ENCODE measurements at regions not wholly inside any gene's neighbourhood (a gene's known extent, or its start where the extent isn't known, plus 50 kb on each side); places are given as distances from the start of the nearest gene placed in this dataset.

GRCh38 chr10:8978100-8978499 is 923.6 kb downstream of the GATA3 start:
- TF ChIP-seq CTCF (IDR thresholded peaks at IDR 0.05; ENCODE audit: borderline replicate concordance, control extremely low read depth, extremely low read depth, insufficient read depth, missing control alignments), result no peak
- in situ Hi-C loops (cut with MboI; ENCODE audit: low sequenced_read_pairs, unreplicated experiment), result no loop called here
- no peak for DNase-seq (ENCODE audit: low spot score)

- in situ Hi-C loops (cut with MboI; ENCODE audit: low sequenced_read_pairs, unreplicated experiment), result no loop called here
- DNase-seq (ENCODE audit: low spot score), result no peak
- TF ChIP-seq CTCF (IDR thresholded peaks at IDR 0.05; ENCODE audit: borderline replicate concordance, control extremely low read depth, extremely low read depth, insufficient read depth, missing control alignments), result no peak
These were observed 925.5 kb downstream of the GATA3 start for GRCh38 chr10:8979976-8980375.

GRCh38 chr10:8981277-8981676 is 926.8 kb downstream of the GATA3 start:
- in situ Hi-C loops (cut with MboI; ENCODE audit: low sequenced_read_pairs, unreplicated experiment), result no loop called here
- no peak for DNase-seq (ENCODE audit: low spot score)
- no peak for TF ChIP-seq CTCF (IDR thresholded peaks at IDR 0.05; ENCODE audit: borderline replicate concordance, control extremely low read depth, extremely low read depth, insufficient read depth, missing control alignments)

GRCh38 chr10:8985651-8986050 is 931.2 kb downstream of the GATA3 start:
- TF ChIP-seq CTCF (IDR thresholded peaks at IDR 0.05; ENCODE audit: borderline replicate concordance, control extremely low read depth, extremely low read depth, insufficient read depth, missing control alignments), result no peak
- in situ Hi-C loops (cut with MboI; ENCODE audit: low sequenced_read_pairs, unreplicated experiment), result no loop called here
- no peak for DNase-seq (ENCODE audit: low spot score)

GRCh38 chr10:8986975-8987374 is 932.5 kb downstream of the GATA3 start:
- DNase-seq (ENCODE audit: low spot score), result no peak
- in situ Hi-C loops (cut with MboI; ENCODE audit: low sequenced_read_pairs, unreplicated experiment), result no loop called here
- TF ChIP-seq CTCF (IDR thresholded peaks at IDR 0.05; ENCODE audit: borderline replicate concordance, control extremely low read depth, extremely low read depth, insufficient read depth, missing control alignments), result no peak

GRCh38 chr10:8987712-8988111 is 933.2 kb downstream of the GATA3 start:
- no peak for TF ChIP-seq CTCF (IDR thresholded peaks at IDR 0.05; ENCODE audit: borderline replicate concordance, control extremely low read depth, extremely low read depth, insufficient read depth, missing control alignments)
- DNase-seq (ENCODE audit: low spot score), result no peak
- in situ Hi-C loops (cut with MboI; ENCODE audit: low sequenced_read_pairs, unreplicated experiment), result no loop called here
